ENCODE measurements at regions not wholly inside any gene's neighbourhood (a gene's known extent, or its start where the extent isn't known, plus 50 kb on each side); places are given as distances from the start of the nearest gene placed in this dataset.

- TF ChIP-seq POLR2A (IDR thresholded peaks at IDR 0.05) = no peak
- TF ChIP-seq CTCF (IDR thresholded peaks at IDR 0.05) = no peak
- TF ChIP-seq POLR2AphosphoS5 (IDR thresholded peaks at IDR 0.05; ENCODE audit: insufficient read depth in 1 of 2, low read depth in 1 of 2) = no peak
Observed at GRCh38 chr16:65235339-65236177, 113.7 kb upstream of the CDH11 start.
